Fibroblast of lung (primary cell): ENCODE measurements at regions not wholly inside any gene's neighbourhood (a gene's known extent, or its start where the extent isn't known, plus 50 kb on each side); places are given as distances from the start of the nearest gene placed in this dataset.

ENCODE experiments used
- DNase-seq, 2 donors: peaks; one replicate each; pipeline versions ENCODE4 v3.0.0 to v3.0.0-alpha.2; 2010; ENCODE audit warnings: low read depth in 2 of 2
- H2AFZ ChIP-seq: 2 replicates; pipeline ENCODE4 v1.5.1; 2012; ENCODE audit warnings: low read length, control low read depth, inconsistent platforms
- H3K27ac ChIP-seq: 2 replicates; pipeline ENCODE4 v1.5.1; 2011; ENCODE audit warnings: low read length, control low read depth; ENCODE audit not compliant: insufficient read depth
- H3K27me3 ChIP-seq: 2 replicates; pipeline ENCODE4 v1.5.1; 2011; ENCODE audit warnings: mild to moderate bottlenecking, low read length; ENCODE audit not compliant: control insufficient read depth, insufficient read depth
- H3K36me3 ChIP-seq: 2 replicates; pipeline ENCODE4 v1.5.1; 2011; ENCODE audit warnings: low read length; ENCODE audit not compliant: control insufficient read depth, insufficient read depth
- H3K4me1 ChIP-seq: 2 replicates; pipeline ENCODE4 v1.5.1; 2011; ENCODE audit warnings: low read length; ENCODE audit not compliant: control insufficient read depth, insufficient read depth; ENCODE audit errors: extremely low read depth
- H3K4me2 ChIP-seq: 2 replicates; pipeline ENCODE4 v1.5.1; 2011; ENCODE audit warnings: low read length, control low read depth; ENCODE audit not compliant: insufficient read depth; ENCODE audit errors: extremely low read depth
- H3K4me3 ChIP-seq, 4 experiments: fragments of 200-600 bp in 1 of 4; sonication (generic) in 1 of 4; replicated peaks in 1 of 4; 2 replicates each; pipeline ENCODE4 v1.5.1; 2011 to 2016; ENCODE audit warnings: low read length in 4 of 4, low read depth in 3 of 4, mild to moderate bottlenecking in 3 of 4, control low read depth in 2 of 4, inconsistent platforms in 1 of 4, mixed read lengths in 1 of 4; ENCODE audit not compliant: insufficient read depth in 1 of 4; ENCODE audit errors: control extremely low read depth in 1 of 4
- H3K79me2 ChIP-seq: 2 replicates; pipeline ENCODE4 v1.5.1; 2012; ENCODE audit warnings: mild to moderate bottlenecking, low read length, inconsistent platforms; ENCODE audit not compliant: control insufficient read depth, insufficient read depth
- H3K9ac ChIP-seq: 2 replicates; pipeline ENCODE4 v1.5.1; 2011; ENCODE audit warnings: mild to moderate bottlenecking, low read length, control low read depth; ENCODE audit not compliant: insufficient read depth
- H3K9me3 ChIP-seq: 2 replicates; pipeline ENCODE4 v1.5.1; 2012; ENCODE audit warnings: low read depth, low read length; ENCODE audit not compliant: control insufficient read depth, insufficient read depth
- H4K20me1 ChIP-seq: 2 replicates; pipeline ENCODE4 v1.5.1; 2011; ENCODE audit warnings: low read length; ENCODE audit not compliant: control insufficient read depth, insufficient read depth; ENCODE audit errors: extremely low read depth
- CTCF ChIP-seq, 2 donors: IDR thresholded peaks in 1 of 2; conservative IDR thresholded peaks in 1 of 2; 1 replicate in 1 of 2; 2 replicates in 1 of 2; pipeline ENCODE4 v1.5.1; 2011 to 2012; ENCODE audit warnings: low read length in 2 of 2, control low read depth in 1 of 2, inconsistent platforms in 1 of 2, low read depth in 1 of 2, mild to moderate bottlenecking in 1 of 2
- EZH2 ChIP-seq: IDR thresholded peaks from 2 replicates; pipeline ENCODE4 v1.5.1; 2012; ENCODE audit warnings: low read length, control low read depth, mild to moderate bottlenecking; ENCODE audit errors: missing control alignments

- Histone ChIP-seq H3K4me1 (no peaks in the 10 kb centered on the region), H3K9ac (no peak overlapping the region), H3K9me3 (no peaks in the 10 kb centered on the region), H3K79me2 (no peaks in the 10 kb centered on the region), H3K4me3 (no peak overlapping the region), H3K4me2 (no peak overlapping the region), H3K27ac (no peak overlapping the region), H4K20me1 (no peaks in the 10 kb centered on the region), H2AFZ (no peak overlapping the region), H3K36me3 (no peaks in the 10 kb centered on the region), H3K27me3 (no peaks in the 10 kb centered on the region)
- TF ChIP-seq EZH2 (no peak), CTCF (conservative IDR thresholded peaks at IDR 0.05 in 1 of 2, IDR thresholded peaks at IDR 0.05 in 1 of 2; ENCODE audit: low read depth in 1 of 2, low read length in 2 of 2) (no peak)
- no peak for DNase-seq
Measured at GRCh38 chr2:150885774-150886386, 375.8 kb downstream of the RBM43 start.

GRCh38 chr2:150885236-150885635 is 376.4 kb downstream of the RBM43 start:
- H2AFZ ChIP-seq: no peak overlapping the region
- no peaks in the 10 kb centered on the region for H3K9me3 ChIP-seq
- H3K9ac ChIP-seq: no peak overlapping the region
- H3K4me3 ChIP-seq: no peak overlapping the region
- H3K27ac ChIP-seq: no peak overlapping the region
- H3K4me1 ChIP-seq: no peaks in the 10 kb centered on the region
- no peaks in the 10 kb centered on the region for H4K20me1 ChIP-seq
- DNase-seq: peak in 1 of 2 donors; percentile 44
- H3K36me3 ChIP-seq: no peaks in the 10 kb centered on the region
- H3K79me2 ChIP-seq: no peaks in the 10 kb centered on the region
- no peak overlapping the region for H3K4me2 ChIP-seq
- no peak for TF ChIP-seq CTCF (conservative IDR thresholded peaks at IDR 0.05 in 1 of 2, IDR thresholded peaks at IDR 0.05 in 1 of 2; ENCODE audit: low read depth in 1 of 2, low read length in 2 of 2)
- no peak for TF ChIP-seq EZH2
- H3K27me3 ChIP-seq: no peaks in the 10 kb centered on the region

DNA sequence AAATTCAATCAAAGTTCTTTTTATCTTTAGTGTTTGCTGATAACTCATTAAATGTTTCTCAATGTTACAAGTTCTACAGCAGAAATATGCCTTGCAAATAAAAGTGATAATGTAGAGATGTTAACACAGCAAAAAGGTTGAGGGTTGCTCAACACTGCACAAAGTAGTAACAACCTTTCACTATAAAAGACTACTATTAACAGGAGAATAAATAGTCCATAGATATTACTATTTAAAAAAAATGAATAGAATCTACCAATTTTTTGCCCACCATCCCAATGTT is 378.1 kb downstream of the RBM43 start:
- H4K20me1 ChIP-seq: no peaks in the 10 kb centered on the region
- H3K4me2 ChIP-seq: no peak overlapping the region
- H2AFZ ChIP-seq: no peak overlapping the region
- H3K27ac ChIP-seq: no peak overlapping the region
- H3K36me3 ChIP-seq: no peaks in the 10 kb centered on the region
- TF ChIP-seq EZH2: no peak
- TF ChIP-seq CTCF (conservative IDR thresholded peaks at IDR 0.05 in 1 of 2, IDR thresholded peaks at IDR 0.05 in 1 of 2; ENCODE audit: low read depth in 1 of 2, low read length in 2 of 2): no peak
- no peak for DNase-seq
- no peaks in the 10 kb centered on the region for H3K4me1 ChIP-seq
- no peak overlapping the region for H3K9ac ChIP-seq
- H3K79me2 ChIP-seq: no peaks in the 10 kb centered on the region
- no peak overlapping the region for H3K4me3 ChIP-seq
- H3K9me3 ChIP-seq: no peaks in the 10 kb centered on the region
- H3K27me3 ChIP-seq: no peaks in the 10 kb centered on the region
